Spinal cord (tissue), 9 donors: ENCODE measurements at regions not wholly inside any gene's neighbourhood (a gene's known extent, or its start where the extent isn't known, plus 50 kb on each side); places are given as distances from the start of the nearest gene placed in this dataset.

ENCODE experiments used
- DNase-seq, 6 donors: peaks; one replicate each; pipeline versions ENCODE4 v3.0.0 to v3.0.0-alpha.2; 2013 to 2015; ENCODE audit warnings: low spot score in 6 of 6, low read depth in 4 of 6
- H3K27ac ChIP-seq: one replicate; pipeline ENCODE4 v1.5.1; 2013; ENCODE audit warnings: low read depth, low read length, control low read depth
- H3K27me3 ChIP-seq: one replicate; pipeline ENCODE4 v1.6.1; 2013; ENCODE audit warnings: low read length; ENCODE audit not compliant: control insufficient read depth, insufficient read depth
- H3K36me3 ChIP-seq: one replicate; pipeline ENCODE4 v1.6.1; 2013; ENCODE audit warnings: low read length; ENCODE audit not compliant: control insufficient read depth, insufficient read depth
- H3K4me1 ChIP-seq: one replicate; pipeline ENCODE4 v1.6.1; 2013; ENCODE audit warnings: low read length; ENCODE audit not compliant: control insufficient read depth, insufficient read depth
- H3K4me3 ChIP-seq: one replicate; pipeline ENCODE4 v1.5.1; 2013; ENCODE audit warnings: low read depth, low read length, control low read depth
- H3K9me3 ChIP-seq: one replicate; pipeline ENCODE4 v1.6.1; 2013; ENCODE audit warnings: low read length; ENCODE audit not compliant: control insufficient read depth, insufficient read depth
- WGBS: methylation state at CpG from one replicate; pipeline ENCODE4 v1.1.5; 2013; ENCODE audit warnings: missing lambda C conversion rate; ENCODE audit not compliant: insufficient coverage; 5-methylcytosine and 5-hydroxymethylcytosine counted together
- donor health status: healthy.

DNA sequence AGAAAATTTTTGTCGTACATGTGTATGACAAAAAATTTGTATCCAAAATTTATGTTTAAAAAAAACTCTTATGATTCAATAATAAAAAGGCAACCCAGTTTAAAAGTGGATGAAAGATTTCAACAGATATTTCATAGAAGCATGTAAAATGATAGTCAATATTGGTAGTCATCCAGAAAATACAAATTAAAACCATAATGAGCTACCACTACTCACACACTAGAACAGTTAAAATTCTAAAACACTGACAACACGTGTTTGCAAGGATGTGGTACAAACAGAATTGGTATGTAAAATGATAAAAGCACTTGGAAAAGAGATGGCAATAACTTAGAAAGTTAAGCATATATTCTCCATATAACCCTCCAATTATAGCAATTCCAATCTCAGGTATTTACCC, 303.0 kb upstream of the NR2F2 start:
- Histone ChIP-seq H3K27me3 (no peaks in the 10 kb centered on the region), H3K4me3 (no peak overlapping the region)
- no CpG with 5 or more reads among the region's 2 CpGs for WGBS

GRCh38 chr15:96028620-96029019, 301.9 kb upstream of the NR2F2 start:
- WGBS: 100% methylated on average over 1 of the region's 2 CpGs
- Histone ChIP-seq H3K36me3 (no peaks in the 10 kb centered on the region), H3K27me3 (no peaks in the 10 kb centered on the region), H3K4me3 (no peak overlapping the region), H3K27ac (no peak overlapping the region), H3K4me1 (no peaks in the 10 kb centered on the region), H3K9me3 (no peaks in the 10 kb centered on the region)
- no peak for DNase-seq

More for the DNA sequence above, 303.0 kb upstream of the NR2F2 start:
- Histone ChIP-seq H3K4me1 (no peaks in the 10 kb centered on the region), H3K36me3 (no peaks in the 10 kb centered on the region), H3K9me3 (no peaks in the 10 kb centered on the region), H3K27ac (no peak overlapping the region)
- DNase-seq: no peak

DNA sequence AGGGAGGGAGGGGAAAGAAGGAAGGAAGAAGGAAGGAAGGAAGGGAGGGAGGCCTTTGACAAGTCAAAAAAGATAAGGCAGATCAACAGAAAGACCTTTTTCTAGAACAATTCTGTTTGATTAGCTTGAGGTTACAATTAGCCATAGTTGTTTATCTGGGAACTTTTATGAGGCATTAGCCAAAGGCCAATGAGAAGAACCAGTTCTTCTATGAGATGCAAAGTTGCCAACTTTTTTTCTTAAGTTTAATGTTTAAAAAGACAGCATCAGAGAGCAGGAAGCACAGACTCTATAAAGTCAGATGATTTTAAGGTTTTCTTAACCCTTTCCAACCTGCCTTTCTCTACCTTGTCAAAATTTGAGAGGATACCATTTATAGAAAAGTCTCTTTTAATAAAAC, 301.3 kb upstream of the NR2F2 start:
- Histone ChIP-seq H3K27ac (no peak overlapping the region), H3K9me3 (no peaks in the 10 kb centered on the region), H3K36me3 (no peaks in the 10 kb centered on the region), H3K4me3 (no peak overlapping the region), H3K27me3 (peaks cover 1% of the 10 kb centered on the region), H3K4me1 (no peaks in the 10 kb centered on the region)
- no peak for DNase-seq

DNA sequence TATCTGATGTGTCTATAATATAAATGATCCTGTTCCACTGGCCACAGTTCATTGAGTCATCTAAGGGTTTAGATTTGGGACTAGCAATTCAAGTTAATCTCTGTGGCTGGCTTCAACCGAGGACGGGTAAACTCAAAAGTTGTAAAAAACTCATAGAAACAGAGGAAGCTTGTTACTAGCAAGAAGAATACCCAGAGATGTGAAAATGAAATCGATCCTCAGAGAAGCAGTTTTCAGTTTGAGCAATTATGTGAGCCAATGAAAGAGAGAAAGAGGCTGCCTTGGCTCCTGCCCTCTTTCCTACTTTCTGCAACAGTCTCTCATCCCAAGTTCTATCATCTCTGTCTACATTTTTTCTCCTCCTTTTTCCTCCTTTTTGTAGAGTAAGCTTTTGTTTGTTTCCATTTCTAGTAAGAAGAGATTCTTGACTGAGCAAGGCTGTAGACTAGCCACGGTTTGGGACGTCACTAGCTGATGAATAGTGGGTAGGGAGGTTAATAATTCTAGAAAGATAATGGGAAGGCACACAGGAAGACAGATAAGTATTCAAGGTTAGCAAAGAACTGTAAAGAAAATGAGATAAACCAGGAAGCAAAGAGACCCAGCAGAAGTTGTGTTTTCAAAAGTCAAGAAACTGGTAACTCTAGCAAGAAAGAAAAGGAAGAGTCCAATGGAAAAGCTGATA, 298.9 kb upstream of the NR2F2 start:
- Histone ChIP-seq H3K9me3 (no peaks in the 10 kb centered on the region), H3K4me1 (no peaks in the 10 kb centered on the region), H3K4me3 (no peak overlapping the region), H3K36me3 (no peaks in the 10 kb centered on the region), H3K27me3 (peaks cover 2% of the 10 kb centered on the region), H3K27ac (no peak overlapping the region)
- 92% methylated on average over 4 of the region's 5 CpGs for WGBS
- no peak for DNase-seq

GRCh38 chr15:96035091-96035490, 295.4 kb upstream of the NR2F2 start:
- Histone ChIP-seq H3K36me3 (no peaks in the 10 kb centered on the region), H3K27ac (no peak overlapping the region), H3K27me3 (peaks cover 2% of the 10 kb centered on the region), H3K4me3 (no peak overlapping the region), H3K4me1 (no peaks in the 10 kb centered on the region), H3K9me3 (no peaks in the 10 kb centered on the region)
- WGBS: 75% methylated on average over 4 of the region's 4 CpGs
- DNase-seq: no peak

- no peak for DNase-seq
- no peak overlapping the region for H3K27ac ChIP-seq
- no peaks in the 10 kb centered on the region for H3K4me1 ChIP-seq
- H3K4me3 ChIP-seq: no peak overlapping the region
- H3K27me3 ChIP-seq: peaks cover 2% of the 10 kb centered on the region
- H3K9me3 ChIP-seq: no peaks in the 10 kb centered on the region
- no peaks in the 10 kb centered on the region for H3K36me3 ChIP-seq
- no CpG with 5 or more reads among the region's 5 CpGs for WGBS
These were observed 294.9 kb upstream of the NR2F2 start for GRCh38 chr15:96035635-96036034.

DNA sequence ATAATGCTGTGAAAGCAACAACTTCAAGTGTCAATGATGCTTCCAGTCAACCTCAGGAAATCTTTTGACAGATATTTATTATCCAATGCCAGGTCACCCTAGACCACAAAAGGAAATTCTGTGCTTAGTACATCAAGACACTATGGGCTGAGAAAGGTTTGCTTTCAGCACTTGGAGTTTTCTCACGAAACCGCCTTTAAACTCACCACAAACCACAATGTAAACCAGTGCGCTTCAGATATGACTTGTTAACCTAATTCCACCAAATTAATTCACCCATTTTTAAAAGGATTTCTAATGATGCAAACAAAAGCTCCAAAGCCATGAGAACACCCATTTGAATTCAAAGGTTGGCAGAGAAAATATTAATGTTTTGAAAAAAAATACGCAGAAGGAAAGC, 292.9 kb upstream of the NR2F2 start:
- Histone ChIP-seq H3K9me3 (no peaks in the 10 kb centered on the region), H3K36me3 (no peaks in the 10 kb centered on the region), H3K27ac (no peak overlapping the region), H3K4me3 (no peak overlapping the region), H3K27me3 (peaks cover 2% of the 10 kb centered on the region), H3K4me1 (no peaks in the 10 kb centered on the region)
- 82% methylated on average over 2 of the region's 4 CpGs for WGBS
- DNase-seq: no peak

DNA sequence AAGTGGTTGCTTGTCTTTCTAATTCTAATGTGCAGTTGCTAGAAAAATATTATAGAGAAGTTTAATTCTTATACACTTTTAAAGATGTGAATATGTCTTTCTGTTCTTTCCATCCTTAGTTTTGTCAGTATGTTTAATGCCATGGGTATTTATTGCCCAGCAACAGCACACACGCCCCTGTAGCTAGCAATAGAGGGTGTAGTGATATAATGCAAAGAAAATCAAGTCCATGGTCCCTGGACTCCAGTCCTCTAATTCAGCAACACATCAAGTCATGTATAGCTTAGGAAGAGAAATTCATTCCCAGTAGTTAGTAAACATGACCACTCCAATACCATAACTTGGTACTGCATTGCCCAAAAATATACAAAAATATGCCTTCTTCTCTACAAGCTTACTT, 292.4 kb upstream of the NR2F2 start:
- H3K4me3 ChIP-seq: no peak overlapping the region
- no peaks in the 10 kb centered on the region for H3K4me1 ChIP-seq
- whole genome bisulfite sequencing: no CpG with 5 or more reads among the region's 1 CpG
- no peak for DNase-seq
- H3K9me3 ChIP-seq: no peaks in the 10 kb centered on the region
- H3K27ac ChIP-seq: no peak overlapping the region
- H3K27me3 ChIP-seq: peaks cover 2% of the 10 kb centered on the region
- H3K36me3 ChIP-seq: no peaks in the 10 kb centered on the region

GRCh38 chr15:96038650-96039049, 291.9 kb upstream of the NR2F2 start:
- no CpG with 5 or more reads among the region's 5 CpGs for WGBS
- Histone ChIP-seq H3K36me3 (no peaks in the 10 kb centered on the region), H3K27me3 (peaks cover 2% of the 10 kb centered on the region), H3K9me3 (no peaks in the 10 kb centered on the region), H3K4me1 (no peaks in the 10 kb centered on the region), H3K27ac (no peak overlapping the region), H3K4me3 (no peak overlapping the region)
- no peak for DNase-seq

GRCh38 chr15:96041982-96042733, 288.3 kb upstream of the NR2F2 start:
- no peak for DNase-seq
- H3K27ac ChIP-seq: no peak overlapping the region
- no peaks in the 10 kb centered on the region for H3K27me3 ChIP-seq
- H3K4me1 ChIP-seq: no peaks in the 10 kb centered on the region
- H3K4me3 ChIP-seq: no peak overlapping the region
- WGBS: no CpG with 5 or more reads among the region's 3 CpGs
- no peaks in the 10 kb centered on the region for H3K9me3 ChIP-seq
- no peaks in the 10 kb centered on the region for H3K36me3 ChIP-seq
